HG03565 (cell line): ENCODE measurements at regions not wholly inside any gene's neighbourhood (a gene's known extent, or its start where the extent isn't known, plus 50 kb on each side); places are given as distances from the start of the nearest gene placed in this dataset.
"Not testable (repeated sequence)": the region's sequence is repeated elsewhere in the genome, so short reads cannot be mapped to it uniquely, and the experiment has no call there.

ENCODE experiments used
- ATAC-seq: cut with Tn5 transposase; IDR thresholded peaks from one replicate; pipeline ENCODE4 v1.9.1; 2021; ENCODE audit warnings: mild to moderate bottlenecking, moderate library complexity; ENCODE audit not compliant: unreplicated experiment

DNA sequence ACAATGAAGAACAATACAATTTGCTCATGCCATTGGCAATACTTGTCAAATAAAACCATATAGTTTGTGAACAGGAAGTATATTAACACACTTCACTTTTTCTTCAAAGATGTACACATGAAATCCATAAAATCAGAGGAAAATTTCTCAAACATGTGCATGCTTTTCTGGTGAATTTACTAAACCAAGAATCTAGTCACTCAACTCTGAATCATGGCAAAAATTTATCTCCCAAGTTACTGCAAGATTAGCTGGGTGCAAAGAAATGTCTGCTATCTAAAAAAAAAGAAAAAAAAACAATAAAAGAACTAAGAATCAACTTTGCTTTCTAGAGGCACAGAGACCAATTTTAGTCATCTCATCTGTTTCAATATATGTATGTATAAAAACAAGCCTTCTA is 419.2 kb downstream of the NR4A2 start:
- ATAC-seq = no peak

DNA sequence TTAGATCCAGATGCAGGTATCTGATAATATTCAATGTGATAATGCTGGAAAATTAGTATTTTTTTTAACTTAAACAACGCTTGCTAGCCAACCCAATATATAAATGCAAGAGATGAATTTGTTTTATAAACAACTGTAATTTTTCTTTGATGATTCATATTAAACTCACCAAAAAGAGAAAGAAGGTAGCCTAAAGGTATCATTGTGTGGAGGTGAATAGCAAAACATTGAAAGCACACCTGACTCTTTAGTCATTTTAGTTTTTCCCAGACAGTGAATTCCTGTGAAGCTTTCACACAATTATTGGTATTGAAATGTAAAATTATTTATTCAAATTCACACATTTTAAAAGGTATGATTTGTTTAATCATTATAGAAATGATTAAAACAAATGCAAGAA is 424.0 kb downstream of the NR4A2 start:
- no peak for ATAC-seq

DNA sequence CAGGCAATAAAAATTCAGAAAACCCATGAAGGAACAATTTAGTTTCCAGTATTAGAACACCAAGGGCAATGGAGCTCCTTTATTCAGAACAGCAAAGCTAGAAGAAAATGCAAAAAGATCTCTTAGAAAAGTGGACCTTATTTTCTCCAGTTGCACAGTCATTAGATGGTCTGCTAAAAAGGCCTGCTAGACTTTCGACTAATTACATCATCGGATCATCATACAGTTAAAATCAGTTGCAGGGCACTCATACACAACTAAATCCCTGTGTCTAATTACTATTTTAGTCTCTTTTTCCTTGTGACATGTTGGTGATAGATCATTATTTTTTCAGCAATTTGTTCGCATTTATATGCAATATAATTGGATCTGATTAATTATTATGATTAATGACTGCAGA is 425.3 kb downstream of the NR4A2 start:
- ATAC-seq = no peak

- no peak for ATAC-seq
These were observed 426.9 kb downstream of the NR4A2 start for GRCh38 chr2:155905657-155906056.

- no peak for ATAC-seq
These were observed 427.8 kb downstream of the NR4A2 start for GRCh38 chr2:155904720-155905119.

DNA sequence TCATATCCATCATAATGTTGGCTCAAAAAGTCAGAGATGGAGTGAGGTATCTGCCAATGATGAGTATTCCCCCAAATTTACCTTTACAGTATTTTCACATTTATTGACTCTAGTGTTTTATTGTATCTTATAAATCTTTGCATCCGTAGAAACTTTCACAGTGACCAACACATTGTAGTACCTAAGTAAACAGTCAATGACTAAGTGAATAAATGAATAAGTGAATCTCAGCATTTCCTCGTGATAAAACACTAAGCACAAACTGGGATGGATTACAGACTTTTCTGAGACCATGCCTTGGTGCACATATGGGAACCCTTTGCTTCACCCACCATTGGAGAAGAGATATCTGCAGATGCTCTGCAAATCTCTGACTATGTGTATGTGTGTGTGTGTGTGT is 429.9 kb downstream of the NR4A2 start:
- ATAC-seq = no peak

- no peak for ATAC-seq
These were observed 437.5 kb downstream of the NR4A2 start for GRCh38 chr2:155895016-155895415.

GRCh38 chr2:155880382-155880781 is 452.1 kb downstream of the NR4A2 start:
- ATAC-seq = not testable (repeated sequence)

DNA sequence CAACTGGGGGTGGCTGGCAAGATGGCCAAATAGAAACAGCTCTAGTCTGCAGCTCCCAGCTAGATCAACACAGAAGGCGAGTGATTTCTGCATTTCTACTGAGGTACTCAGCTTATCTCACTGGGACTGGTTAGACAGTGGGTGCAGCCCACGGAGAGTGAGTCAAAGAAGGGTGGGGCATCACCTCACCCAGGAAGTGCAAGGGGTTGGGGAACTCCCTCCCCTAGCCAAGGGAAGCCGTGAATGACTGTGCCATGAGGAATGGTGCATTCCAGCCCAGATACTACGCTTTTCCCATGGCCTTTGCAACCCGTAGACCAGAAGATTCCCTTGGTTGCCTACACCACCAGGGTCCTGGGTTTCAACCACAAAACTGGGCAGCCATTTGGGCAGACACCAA is 452.6 kb downstream of the NR4A2 start:
- ATAC-seq = not testable (repeated sequence)

- ATAC-seq = no peak
These were observed 460.1 kb downstream of the NR4A2 start for GRCh38 chr2:155872396-155872795.

GRCh38 chr2:155871940-155872339 is 460.6 kb downstream of the NR4A2 start:
- no peak for ATAC-seq

GRCh38 chr2:155867564-155867963 is 465.0 kb downstream of the NR4A2 start:
- no peak for ATAC-seq

DNA sequence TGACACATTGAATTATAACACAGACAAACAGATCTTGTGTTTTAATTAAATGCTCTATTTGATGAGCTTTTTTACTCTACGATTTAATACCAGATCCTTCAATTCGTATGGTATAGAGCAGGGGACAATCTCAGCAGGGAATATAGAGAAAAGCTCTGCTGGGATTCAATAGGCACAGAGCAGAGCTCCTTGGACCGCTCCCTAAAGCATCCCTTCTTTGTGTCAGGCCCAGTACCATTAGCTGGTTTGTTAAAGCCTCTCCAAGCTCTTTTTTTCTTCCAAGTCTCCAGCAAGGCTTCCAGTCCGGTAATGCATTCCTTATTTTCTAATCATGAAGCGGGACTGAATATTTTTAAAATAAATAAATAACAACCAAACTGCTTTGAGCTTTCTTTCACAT is 466.0 kb downstream of the NR4A2 start:
- no peak for ATAC-seq

- ATAC-seq = no peak
These were observed 480.4 kb downstream of the NR4A2 start for GRCh38 chr2:155852156-155852555.

GRCh38 chr2:155846259-155846658 is 486.3 kb downstream of the NR4A2 start:
- ATAC-seq = peak; percentile 42

DNA sequence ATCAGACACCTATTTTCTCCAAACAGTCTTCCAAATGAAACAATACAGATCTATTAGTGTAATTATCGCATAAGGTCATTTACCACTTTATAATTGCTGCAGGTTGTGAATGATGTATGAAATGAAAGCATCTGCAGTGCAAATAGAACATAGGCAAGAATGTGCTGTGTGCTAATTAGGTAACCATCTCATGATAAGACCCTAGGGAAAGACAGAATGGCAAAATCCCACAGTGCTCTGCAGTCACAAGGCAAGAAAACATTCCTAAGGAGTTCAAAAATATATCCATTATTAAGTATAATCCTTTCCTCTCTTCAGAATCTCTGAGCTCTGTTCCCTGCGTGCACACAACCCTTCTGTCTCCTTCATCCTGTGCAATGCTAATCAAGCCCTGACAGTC is 488.1 kb downstream of the NR4A2 start:
- ATAC-seq = no peak

GRCh38 chr2:155842103-155842502 is 490.4 kb downstream of the NR4A2 start:
- ATAC-seq = no peak

DNA sequence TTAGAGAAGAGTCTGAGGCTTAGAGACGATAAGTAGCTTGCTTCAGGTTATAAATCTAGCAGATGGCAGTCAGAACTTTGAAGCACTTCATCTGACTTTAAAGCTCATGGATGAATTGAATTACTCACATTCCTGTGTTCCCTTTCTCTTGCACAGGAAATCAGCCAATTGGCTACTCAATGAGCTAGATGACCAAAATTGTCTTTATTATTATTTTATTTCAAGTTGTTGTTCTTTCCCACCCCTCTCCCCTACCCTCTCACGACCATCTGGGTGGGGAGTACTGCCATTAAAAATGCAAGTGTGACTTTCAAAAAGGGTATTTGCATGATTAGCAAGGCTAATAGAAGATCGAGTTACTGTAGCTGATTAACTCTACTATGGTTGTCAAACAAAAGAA is 491.1 kb downstream of the NR4A2 start:
- no peak for ATAC-seq

DNA sequence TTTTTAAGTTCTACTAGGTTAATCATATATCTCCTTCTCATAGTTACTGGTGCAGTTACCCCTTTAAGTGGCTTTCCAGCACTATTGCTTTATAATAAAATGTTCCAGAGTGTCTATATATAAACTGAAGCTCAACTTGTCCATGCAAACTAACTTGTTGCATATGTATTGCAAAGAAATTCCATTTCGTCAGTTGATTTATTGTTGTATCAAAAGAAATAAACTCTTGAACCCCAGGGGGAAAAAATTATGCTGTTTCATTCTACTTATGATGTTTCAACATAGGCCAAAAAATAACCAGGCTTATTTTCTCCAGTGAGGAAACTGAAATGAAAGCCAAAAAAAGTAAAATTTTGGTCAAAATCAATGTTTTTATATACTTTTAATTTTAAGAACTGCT is 491.9 kb downstream of the NR4A2 start:
- ATAC-seq = no peak

DNA sequence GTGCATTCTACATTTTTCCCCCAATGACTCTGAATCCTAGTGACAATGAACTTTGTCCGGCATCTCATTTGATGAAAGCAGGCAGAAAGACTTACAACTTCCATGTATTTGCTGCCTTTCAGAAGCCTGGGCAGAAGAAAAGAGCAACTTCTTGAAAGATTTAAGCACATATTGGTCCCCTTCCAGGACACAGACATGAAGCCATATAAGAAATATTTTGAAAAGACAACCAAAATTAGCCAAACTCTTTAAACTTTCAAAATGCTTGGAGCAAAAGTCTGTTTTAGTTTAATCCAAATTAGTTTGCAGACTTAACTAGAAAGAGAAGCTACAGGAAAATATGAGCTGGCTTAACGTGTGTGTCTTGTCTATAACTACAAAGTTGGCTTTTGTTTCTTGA is 492.5 kb downstream of the NR4A2 start:
- ATAC-seq = no peak

GRCh38 chr2:155839436-155839835 is 493.1 kb downstream of the NR4A2 start:
- no peak for ATAC-seq

GRCh38 chr2:155836439-155836838 is 496.1 kb downstream of the NR4A2 start:
- ATAC-seq = no peak

GRCh38 chr2:155830817-155831579 is 501.5 kb downstream of the NR4A2 start:
- ATAC-seq = no peak
